SK-N-MC (cell line): ENCODE measurements at regions not wholly inside any gene's neighbourhood (a gene's known extent, or its start where the extent isn't known, plus 50 kb on each side); places are given as distances from the start of the nearest gene placed in this dataset.

Source experiments
- EZH2 ChIP-seq: fragments of 200-600 bp; sonication (generic); IDR thresholded peaks from one replicate; pipeline ENCODE4 v1.6.1; 2017; ENCODE audit warnings: antibody characterized with exemption
- POLR2AphosphoS5 ChIP-seq: IDR thresholded peaks from 2 replicates; pipeline ENCODE4 v1.6.1; 2012; ENCODE audit warnings: mild to moderate bottlenecking, low read depth, low read length, borderline replicate concordance

DNA sequence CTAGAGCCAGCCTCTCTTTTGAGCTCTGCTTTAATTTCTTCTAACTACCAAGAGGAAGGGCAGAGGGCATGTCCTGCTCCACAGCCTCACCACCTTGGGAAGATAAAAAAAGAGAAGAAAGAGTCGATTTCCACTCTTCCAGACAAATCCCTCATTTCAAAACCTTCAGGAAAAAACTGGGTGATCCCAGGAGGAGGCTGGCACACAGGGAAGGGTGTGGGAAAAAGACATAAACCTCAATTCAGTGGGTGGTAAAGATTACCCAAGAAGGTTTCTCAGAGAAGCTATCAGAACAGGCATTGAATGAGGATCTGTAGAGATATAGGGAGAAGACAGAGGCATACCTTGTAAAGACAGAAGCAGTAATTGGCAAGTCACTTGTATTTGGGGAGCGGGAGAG lies 79.9 kb upstream of the CRHR1 start:
- TF ChIP-seq POLR2AphosphoS5 (no peak), EZH2 (no peak)
